GM03348 (cell line): ENCODE measurements at regions not wholly inside any gene's neighbourhood (a gene's known extent, or its start where the extent isn't known, plus 50 kb on each side); places are given as distances from the start of the nearest gene placed in this dataset.
"Not testable (repeated sequence)": the region's sequence is repeated elsewhere in the genome, so short reads cannot be mapped to it uniquely, and the experiment has no call there.

Experiments
- DNase-seq: peaks from one replicate; pipeline ENCODE4 v3.0.0; 2012; ENCODE audit warnings: low spot score

- DNase-seq, result no peak
Measured at GRCh38 chr5:57002959-57003485, 51.1 kb upstream of the MIER3 start.

GRCh38 chr5:57003566-57003965 lies 51.6 kb upstream of the MIER3 start:
- not testable (repeated sequence) for DNase-seq

GRCh38 chr5:57004800-57005199 lies 52.9 kb upstream of the MIER3 start:
- DNase-seq, result no peak

- DNase-seq, result no peak
Measured at GRCh38 chr5:57007344-57007743, 55.4 kb upstream of the MIER3 start.

GRCh38 chr5:57009811-57010210 lies 57.9 kb upstream of the MIER3 start:
- no peak for DNase-seq

GRCh38 chr5:57010786-57011185 lies 58.9 kb upstream of the MIER3 start:
- no peak for DNase-seq

GRCh38 chr5:57012511-57012910 lies 60.6 kb upstream of the MIER3 start:
- DNase-seq, result no peak

- no peak for DNase-seq
Measured at GRCh38 chr5:57025961-57026360, 74.0 kb upstream of the MIER3 start.

- no peak for DNase-seq
Measured at GRCh38 chr5:57028161-57028560, 76.2 kb upstream of the MIER3 start.

- no peak for DNase-seq
Measured at GRCh38 chr5:57032151-57032551, 80.2 kb upstream of the MIER3 start.

- DNase-seq, result no peak
Measured at GRCh38 chr5:57033103-57033502, 81.2 kb upstream of the MIER3 start.

GRCh38 chr5:57033503-57033902 lies 81.6 kb upstream of the MIER3 start:
- DNase-seq, result no peak

GRCh38 chr5:57034201-57034916 lies 82.4 kb upstream of the MIER3 start:
- no peak for DNase-seq

GRCh38 chr5:57035955-57036354 lies 84.0 kb upstream of the MIER3 start:
- DNase-seq, result no peak

- no peak for DNase-seq
Measured at GRCh38 chr5:57036761-57037160, 84.8 kb upstream of the MIER3 start.

- no peak for DNase-seq
Measured at GRCh38 chr5:57037355-57037754, 85.4 kb upstream of the MIER3 start.

- DNase-seq, result no peak
Measured at GRCh38 chr5:57041570-57041969, 89.6 kb upstream of the MIER3 start.

GRCh38 chr5:57042524-57042931 lies 90.6 kb upstream of the MIER3 start:
- no peak for DNase-seq

GRCh38 chr5:57054135-57054534 lies 102.2 kb upstream of the MIER3 start:
- no peak for DNase-seq

GRCh38 chr5:57054671-57055070 lies 102.7 kb upstream of the MIER3 start:
- no peak for DNase-seq

GRCh38 chr5:57055731-57056130 lies 103.8 kb upstream of the MIER3 start:
- no peak for DNase-seq

- DNase-seq, result no peak
Measured at GRCh38 chr5:57063773-57064172, 110.1 kb upstream of the GPBP1 start.

GRCh38 chr5:57066924-57067596 lies 106.8 kb upstream of the GPBP1 start:
- DNase-seq, result no peak

GRCh38 chr5:57067597-57067924 lies 106.3 kb upstream of the GPBP1 start:
- DNase-seq, result no peak
